ENCODE measurements at regions not wholly inside any gene's neighbourhood (a gene's known extent, or its start where the extent isn't known, plus 50 kb on each side); places are given as distances from the start of the nearest gene placed in this dataset.

- no peaks in the 10 kb centered on the region for H3F3A ChIP-seq (ENCODE audit: insufficient read depth, low read depth)
- H3K9me2 ChIP-seq (ENCODE audit: insufficient read depth), result no peaks in the 10 kb centered on the region
- no peak for TF ChIP-seq EZH2 (IDR thresholded peaks at IDR 0.05; ENCODE audit: low read depth)
- TF ChIP-seq, protein P1, sequence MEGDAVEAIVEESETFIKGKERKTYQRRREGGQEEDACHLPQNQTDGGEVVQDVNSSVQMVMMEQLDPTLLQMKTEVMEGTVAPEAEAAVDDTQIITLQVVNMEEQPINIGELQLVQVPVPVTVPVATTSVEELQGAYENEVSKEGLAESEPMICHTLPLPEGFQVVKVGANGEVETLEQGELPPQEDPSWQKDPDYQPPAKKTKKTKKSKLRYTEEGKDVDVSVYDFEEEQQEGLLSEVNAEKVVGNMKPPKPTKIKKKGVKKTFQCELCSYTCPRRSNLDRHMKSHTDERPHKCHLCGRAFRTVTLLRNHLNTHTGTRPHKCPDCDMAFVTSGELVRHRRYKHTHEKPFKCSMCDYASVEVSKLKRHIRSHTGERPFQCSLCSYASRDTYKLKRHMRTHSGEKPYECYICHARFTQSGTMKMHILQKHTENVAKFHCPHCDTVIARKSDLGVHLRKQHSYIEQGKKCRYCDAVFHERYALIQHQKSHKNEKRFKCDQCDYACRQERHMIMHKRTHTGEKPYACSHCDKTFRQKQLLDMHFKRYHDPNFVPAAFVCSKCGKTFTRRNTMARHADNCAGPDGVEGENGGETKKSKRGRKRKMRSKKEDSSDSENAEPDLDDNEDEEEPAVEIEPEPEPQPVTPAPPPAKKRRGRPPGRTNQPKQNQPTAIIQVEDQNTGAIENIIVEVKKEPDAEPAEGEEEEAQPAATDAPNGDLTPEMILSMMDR (conservative IDR thresholded peaks at IDR 0.05), result no peak
- ChIA-PET POLR2A (ENCODE audit: unreplicated experiment) (no interaction called here), CTCF (no interaction called here)
- H3K27ac ChIP-seq, result no peak overlapping the region
- H2AFZ ChIP-seq, result no peak overlapping the region
- H3K27me3 ChIP-seq (ENCODE audit: insufficient read depth, low read depth), result no peaks in the 10 kb centered on the region
- H3K9me3 ChIP-seq (ENCODE audit: insufficient read depth, low read depth), result 0 out of 2 replicates have a peak, but pooled peaks cover 4% of the 10 kb centered on the region
- no peaks in the 10 kb centered on the region for H3K4me1 ChIP-seq (replicated peaks; ENCODE audit: insufficient read depth)
- H3K4me3 ChIP-seq, result no peak overlapping the region
- BruUV-seq (replicated peaks), result no TSS peak
- H3K4me2 ChIP-seq, result no peak overlapping the region
- DNase-seq, result no peak
- no peaks in the 10 kb centered on the region for H4K20me1 ChIP-seq (ENCODE audit: insufficient read depth)
- H3K36me3 ChIP-seq (ENCODE audit: low read depth), result no peaks in the 10 kb centered on the region
- intact Hi-C loops (cut with micrococcal nuclease; ENCODE audit: unreplicated experiment), result no loop called here
- no peaks in the 10 kb centered on the region for H3K79me2 ChIP-seq (ENCODE audit: low read depth)
These were observed 83.7 kb upstream of the SLC1A3 start for GRCh38 chr5:36522746-36523065.

DNA sequence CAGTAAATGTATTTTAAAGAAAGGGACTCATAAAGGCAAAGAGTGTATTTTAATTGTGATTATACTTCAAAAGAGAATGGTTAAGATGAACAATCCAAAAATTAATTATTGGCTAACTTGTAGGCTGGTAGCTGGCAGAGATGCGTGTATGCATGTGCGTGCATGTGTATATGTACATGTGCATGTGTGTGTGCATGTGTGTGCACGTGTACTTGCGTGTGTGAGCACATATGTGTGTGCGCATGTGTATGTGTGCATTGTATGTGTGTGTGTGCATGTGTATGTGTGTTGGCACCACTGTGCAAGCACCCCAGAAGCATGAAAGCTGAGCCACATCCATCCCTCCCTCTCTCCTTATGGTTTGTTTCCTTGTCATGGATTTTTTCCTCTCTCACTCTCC, 83.0 kb upstream of the SLC1A3 start:
- ChIA-PET CTCF (no interaction called here), POLR2A (ENCODE audit: unreplicated experiment) (no interaction called here)
- TF ChIP-seq, protein P1 (conservative IDR thresholded peaks at IDR 0.05), result no peak
- TF ChIP-seq EZH2 (IDR thresholded peaks at IDR 0.05; ENCODE audit: low read depth), result no peak
- DNase-seq, result no peak
- Histone ChIP-seq H3K27ac (no peak overlapping the region), H4K20me1 (ENCODE audit: insufficient read depth) (no peaks in the 10 kb centered on the region), H3K9me3 (ENCODE audit: insufficient read depth, low read depth) (0 out of 2 replicates have a peak, but pooled peaks cover 4% of the 10 kb centered on the region), H3K9me2 (ENCODE audit: insufficient read depth) (no peaks in the 10 kb centered on the region), H3K4me3 (no peak overlapping the region), H3K79me2 (ENCODE audit: low read depth) (no peaks in the 10 kb centered on the region), H3F3A (ENCODE audit: insufficient read depth, low read depth) (no peaks in the 10 kb centered on the region), H3K27me3 (ENCODE audit: insufficient read depth, low read depth) (no peaks in the 10 kb centered on the region), H3K36me3 (ENCODE audit: low read depth) (no peaks in the 10 kb centered on the region), H3K4me1 (replicated peaks; ENCODE audit: insufficient read depth) (peaks cover 4% of the 10 kb centered on the region), H3K4me2 (no peak overlapping the region), H2AFZ (no peak overlapping the region)
- no TSS peak for BruUV-seq (replicated peaks)
- intact Hi-C loops (cut with micrococcal nuclease; ENCODE audit: unreplicated experiment), result no loop called here

DNA sequence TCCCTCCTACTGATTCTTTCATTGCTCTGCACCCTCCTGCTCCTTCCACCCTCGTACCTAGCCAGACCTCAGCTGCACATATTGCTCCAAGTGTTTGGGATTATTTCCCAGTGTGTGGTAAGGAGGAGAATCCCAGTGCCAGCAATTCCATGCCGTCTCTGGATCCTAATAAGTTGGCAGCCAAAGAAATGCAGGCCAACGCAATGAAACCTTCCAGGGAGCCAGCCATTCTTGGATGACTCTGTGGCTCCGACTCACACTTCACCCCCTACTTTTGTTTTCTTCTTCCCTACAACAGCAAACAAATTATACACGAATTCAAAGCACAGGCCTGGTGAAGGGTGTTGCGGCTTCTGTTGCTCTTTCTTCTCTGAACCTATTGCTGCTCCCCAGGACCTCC, 82.5 kb upstream of the SLC1A3 start:
- intact Hi-C loops (cut with micrococcal nuclease; ENCODE audit: unreplicated experiment), result no loop called here
- DNase-seq, result no peak
- CTCF ChIA-PET, result no interaction called here
- no peaks in the 10 kb centered on the region for H3K36me3 ChIP-seq (ENCODE audit: low read depth)
- no peaks in the 10 kb centered on the region for H3K27me3 ChIP-seq (ENCODE audit: insufficient read depth, low read depth)
- peaks cover 7% of the 10 kb centered on the region for H3K4me1 ChIP-seq (replicated peaks; ENCODE audit: insufficient read depth)
- H3K79me2 ChIP-seq (ENCODE audit: low read depth), result no peaks in the 10 kb centered on the region
- TF ChIP-seq EZH2 (IDR thresholded peaks at IDR 0.05; ENCODE audit: low read depth), result no peak
- TF ChIP-seq, protein P1 (conservative IDR thresholded peaks at IDR 0.05), result no peak
- 0 out of 2 replicates have a peak, but pooled peaks cover 4% of the 10 kb centered on the region for H3K9me3 ChIP-seq (ENCODE audit: insufficient read depth, low read depth)
- H3K27ac ChIP-seq, result no peak overlapping the region
- H3K4me3 ChIP-seq, result no peak overlapping the region
- no peaks in the 10 kb centered on the region for H4K20me1 ChIP-seq (ENCODE audit: insufficient read depth)
- H3F3A ChIP-seq (ENCODE audit: insufficient read depth, low read depth), result no peaks in the 10 kb centered on the region
- H3K4me2 ChIP-seq, result no peak overlapping the region
- H3K9me2 ChIP-seq (ENCODE audit: insufficient read depth), result no peaks in the 10 kb centered on the region
- BruUV-seq (replicated peaks), result no TSS peak
- H2AFZ ChIP-seq, result no peak overlapping the region
- POLR2A ChIA-PET (ENCODE audit: unreplicated experiment), result no interaction called here
